Retinal pigment epithelial cell (primary cell): ENCODE measurements at regions not wholly inside any gene's neighbourhood (a gene's known extent, or its start where the extent isn't known, plus 50 kb on each side); places are given as distances from the start of the nearest gene placed in this dataset.

Experiments
- DNase-seq: peaks from one replicate; pipeline ENCODE4 v3.0.0-alpha.2; 2010; ENCODE audit warnings: low read depth
- H3K4me3 ChIP-seq: 2 replicates; pipeline ENCODE4 v1.5.1; 2011; ENCODE audit warnings: mild to moderate bottlenecking, low read length, control low read depth, moderate library complexity
- TF ChIP-seq, protein P1 (sequence below): conservative IDR thresholded peaks from 2 replicates; pipeline ENCODE4 v1.5.1; 2011; ENCODE audit warnings: low read depth, low read length, control low read depth, inconsistent platforms

- H3K4me3 ChIP-seq, result peak overlapping the region; percentile 59
- TF ChIP-seq, protein P1, sequence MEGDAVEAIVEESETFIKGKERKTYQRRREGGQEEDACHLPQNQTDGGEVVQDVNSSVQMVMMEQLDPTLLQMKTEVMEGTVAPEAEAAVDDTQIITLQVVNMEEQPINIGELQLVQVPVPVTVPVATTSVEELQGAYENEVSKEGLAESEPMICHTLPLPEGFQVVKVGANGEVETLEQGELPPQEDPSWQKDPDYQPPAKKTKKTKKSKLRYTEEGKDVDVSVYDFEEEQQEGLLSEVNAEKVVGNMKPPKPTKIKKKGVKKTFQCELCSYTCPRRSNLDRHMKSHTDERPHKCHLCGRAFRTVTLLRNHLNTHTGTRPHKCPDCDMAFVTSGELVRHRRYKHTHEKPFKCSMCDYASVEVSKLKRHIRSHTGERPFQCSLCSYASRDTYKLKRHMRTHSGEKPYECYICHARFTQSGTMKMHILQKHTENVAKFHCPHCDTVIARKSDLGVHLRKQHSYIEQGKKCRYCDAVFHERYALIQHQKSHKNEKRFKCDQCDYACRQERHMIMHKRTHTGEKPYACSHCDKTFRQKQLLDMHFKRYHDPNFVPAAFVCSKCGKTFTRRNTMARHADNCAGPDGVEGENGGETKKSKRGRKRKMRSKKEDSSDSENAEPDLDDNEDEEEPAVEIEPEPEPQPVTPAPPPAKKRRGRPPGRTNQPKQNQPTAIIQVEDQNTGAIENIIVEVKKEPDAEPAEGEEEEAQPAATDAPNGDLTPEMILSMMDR, result no peak
Observed at GRCh38 chr5:124651663-124652513, 94.6 kb downstream of the ZNF608 start.

GRCh38 chr5:124650951-124651662, 95.3 kb downstream of the ZNF608 start:
- peak overlapping the region; percentile 59 for H3K4me3 ChIP-seq
- DNase-seq, result peak; percentile 24
- TF ChIP-seq, protein P1, result no peak

More at GRCh38 chr5:124651663-124652513, 94.6 kb downstream of the ZNF608 start:
- peak; percentile 29 for DNase-seq

GRCh38 chr5:124650147-124650561, 96.3 kb downstream of the ZNF608 start:
- H3K4me3 ChIP-seq, result peak overlapping the region; percentile 26
- peak; percentile 44 for DNase-seq

GRCh38 chr5:124649491-124650146, 96.8 kb downstream of the ZNF608 start:
- TF ChIP-seq, protein P1, result no peak
- H3K4me3 ChIP-seq, result peak overlapping the region; percentile 26
- peak; percentile 88 for DNase-seq

More at GRCh38 chr5:124650147-124650561, 96.3 kb downstream of the ZNF608 start:
- TF ChIP-seq, protein P1, result no peak

GRCh38 chr5:124648902-124649467, 97.5 kb downstream of the ZNF608 start:
- no peak for DNase-seq
- H3K4me3 ChIP-seq, result no peak overlapping the region
- TF ChIP-seq, protein P1, result no peak

GRCh38 chr5:124647352-124647751, 99.1 kb downstream of the ZNF608 start:
- TF ChIP-seq, protein P1, result no peak
- H3K4me3 ChIP-seq, result no peak overlapping the region
- DNase-seq, result no peak
